GM12878 (cell line): ENCODE measurements at regions not wholly inside any gene's neighbourhood (a gene's known extent, or its start where the extent isn't known, plus 50 kb on each side); places are given as distances from the start of the nearest gene placed in this dataset.

Experiments used
- ATAC-seq: fragments of 200-7000 bp; cut with Tn5 transposase; 3 replicates; pipeline ENCODE4 v1.9.1; 2020; ENCODE audit warnings: mild to moderate bottlenecking, moderate library complexity
- BruUV-seq: library from RNA; stranded (reverse); fragments of 400-500 nt; replicated peaks from 2 replicates; lab custom pipeline; 2021; lab: Mats Ljungman, UMichigan
- CTCF ChIA-PET: fragments of 300-600 bp; sonication (Branson Sonifier 250); formaldehyde crosslinking; extraction: SDS; loops from one replicate; lab custom pipeline; 2021; ENCODE audit warnings: inconsistent platforms; lab: Yijun Ruan, JAX
- POLR2A ChIA-PET: fragments of 350-600 bp; formaldehyde crosslinking; extraction: SDS; loops from one replicate; lab custom pipeline; 2021; ENCODE audit warnings: inconsistent platforms; lab: Charles Lee
- RAD21 ChIA-PET: fragments of 300-600 bp; sonication (Branson Sonifier 250); formaldehyde crosslinking; loops from one replicate; lab custom pipeline; 2023; ENCODE audit warnings: antibody characterized with exemption; ENCODE audit not compliant: unreplicated experiment; lab: Charles Lee
- SMC1A ChIA-PET: fragments of 300-600 bp; sonication (Branson Sonifier 250); formaldehyde crosslinking; loops from one replicate; lab custom pipeline; 2023; ENCODE audit not compliant: unreplicated experiment, uncharacterized antibody; lab: Charles Lee
- DNase-seq: peaks from one replicate; pipeline ENCODE4 v3.0.0-alpha.2; 2011; ENCODE audit warnings: low read depth, low spot score
- FAIRE-seq: peaks from 3 replicates; lab custom pipeline; 2011; peaks lifted over from hg19 to GRCh38; lab: Jason Lieb, UNC
- H2AFZ ChIP-seq: 2 replicates; pipeline ENCODE4 v1.6.0; 2011; ENCODE audit warnings: low read depth, low read length, control low read depth; ENCODE audit not compliant: control insufficient read depth
- H3K27ac ChIP-seq: 2 replicates; pipeline ENCODE4 v1.5.1; 2011; ENCODE audit warnings: control low read depth; ENCODE audit not compliant: control insufficient read depth, insufficient read depth
- H3K27me3 ChIP-seq, 2 experiments: replicated peaks in 1 of 2; 2 replicates each; pipeline versions ENCODE4 v1.6.0 to v1.6.1; 2011; ENCODE audit warnings: low read length in 1 of 2; ENCODE audit not compliant: control insufficient read depth in 2 of 2, insufficient read depth in 2 of 2
- H3K36me3 ChIP-seq, 2 experiments: 2 replicates each; pipeline ENCODE4 v1.5.1; 2011; ENCODE audit warnings: low read length in 1 of 2; ENCODE audit not compliant: control insufficient read depth in 2 of 2, insufficient read depth in 2 of 2
- H3K4me1 ChIP-seq: 2 replicates; pipeline ENCODE4 v1.6.1; 2011; ENCODE audit warnings: mild to moderate bottlenecking, low read length, moderate library complexity, mixed read lengths; ENCODE audit not compliant: control insufficient read depth, insufficient read depth
- H3K4me2 ChIP-seq: 2 replicates; pipeline ENCODE4 v1.6.0; 2011; ENCODE audit warnings: control low read depth; ENCODE audit not compliant: control insufficient read depth, insufficient read depth
- H3K4me3 ChIP-seq: fragments of 200-600 bp; sonication (generic); 2 replicates; pipeline ENCODE4 v1.5.1; 2016
- H3K79me2 ChIP-seq: 2 replicates; pipeline ENCODE4 v1.6.0; 2011; ENCODE audit warnings: low read length; ENCODE audit not compliant: control insufficient read depth, insufficient read depth
- H3K9ac ChIP-seq: 2 replicates; pipeline ENCODE4 v1.8.0; 2011; ENCODE audit warnings: low read length, control low read depth, mixed read lengths; ENCODE audit not compliant: control insufficient read depth, insufficient read depth
- H3K9me3 ChIP-seq: replicated peaks from 3 replicates; pipeline ENCODE4 v1.5.1; 2011; ENCODE audit warnings: mild to moderate bottlenecking, low read length; ENCODE audit not compliant: control insufficient read depth, insufficient read depth
- H4K20me1 ChIP-seq: 2 replicates; pipeline ENCODE4 v1.6.0; 2011; ENCODE audit not compliant: control insufficient read depth, insufficient read depth
- BCL11A ChIP-seq: IDR thresholded peaks from 2 replicates; pipeline ENCODE4 v1.6.1; 2011; ENCODE audit warnings: low read depth, low read length
- CREM ChIP-seq: IDR thresholded peaks from 2 replicates; pipeline ENCODE4 v1.6.1; 2014; ENCODE audit warnings: antibody characterized with exemption, low read depth
- EGR1 ChIP-seq, 2 experiments: IDR thresholded peaks; 1 replicate in 1 of 2; 2 replicates in 1 of 2; pipeline ENCODE4 v1.6.1; 2011 to 2012; ENCODE audit warnings: low read depth in 2 of 2, low read length in 2 of 2, borderline replicate concordance in 1 of 2, mild to moderate bottlenecking in 1 of 2, moderate library complexity in 1 of 2
- GATAD2B ChIP-seq: fragments of 450-650 bp; conservative IDR thresholded peaks from 2 replicates; pipeline ENCODE4 v1.6.1; 2017; ENCODE audit warnings: low read depth, mild to moderate bottlenecking, moderate library complexity
- IRF4 ChIP-seq: IDR thresholded peaks from 2 replicates; pipeline ENCODE4 v1.6.1; 2011; ENCODE audit warnings: low read depth, low read length
- JUNB ChIP-seq: IDR thresholded peaks from 2 replicates; pipeline ENCODE4 v1.6.1; 2016; ENCODE audit warnings: antibody characterized with exemption, mild to moderate bottlenecking
- MEF2A ChIP-seq: IDR thresholded peaks from 2 replicates; pipeline ENCODE4 v1.6.1; 2011; ENCODE audit warnings: low read depth, mild to moderate bottlenecking, low read length, moderate library complexity; ENCODE audit not compliant: insufficient read depth
- NBN ChIP-seq: fragments of 450-650 bp; IDR thresholded peaks from 2 replicates; pipeline ENCODE4 v1.6.1; 2016
- NFIC ChIP-seq: IDR thresholded peaks from 2 replicates; pipeline ENCODE4 v1.6.1; 2012; ENCODE audit warnings: low read depth, mild to moderate bottlenecking, inconsistent platforms, low read length, moderate library complexity
- NKRF ChIP-seq: fragments of 450-650 bp; conservative IDR thresholded peaks from 2 replicates; pipeline ENCODE4 v1.6.1; 2017; ENCODE audit warnings: mild to moderate bottlenecking, moderate library complexity
- RUNX3 ChIP-seq: IDR thresholded peaks from 2 replicates; pipeline ENCODE4 v1.6.1; 2012; ENCODE audit warnings: low read length, inconsistent platforms
- SKIL ChIP-seq: fragments of 450-650 bp; IDR thresholded peaks from 2 replicates; pipeline ENCODE4 v1.6.1; 2017; ENCODE audit warnings: mild to moderate bottlenecking, low read depth, inconsistent platforms; ENCODE audit not compliant: poor library complexity, severe bottlenecking
- SP1 ChIP-seq: IDR thresholded peaks from one replicate; pipeline ENCODE4 v1.6.1; 2011; ENCODE audit warnings: low read depth, low read length
- SREBF2 ChIP-seq: IDR thresholded peaks from 2 replicates; pipeline ENCODE4 v1.6.1; 2012; ENCODE audit warnings: mild to moderate bottlenecking, low read length
- ZBTB40 ChIP-seq: fragments of 450-650 bp; IDR thresholded peaks from 2 replicates; pipeline ENCODE4 v1.6.1; 2016; ENCODE audit warnings: mild to moderate bottlenecking, moderate library complexity, borderline replicate concordance
- ZNF24 ChIP-seq: fragments of 450-650 bp; IDR thresholded peaks from 2 replicates; pipeline ENCODE4 v1.6.1; 2017; ENCODE audit warnings: antibody characterized with exemption, mild to moderate bottlenecking
- ZSCAN29 ChIP-seq: fragments of 450-650 bp; IDR thresholded peaks from 2 replicates; pipeline ENCODE4 v1.6.1; 2017; ENCODE audit warnings: mild to moderate bottlenecking, moderate library complexity
- WGBS: methylation state at CpG from one replicate; pipeline ENCODE4 v1.1.6; 2016; ENCODE audit warnings: low lambda C conversion rate; ENCODE audit not compliant: insufficient replicate concordance, insufficient coverage; ENCODE audit errors: missing lambda C conversion rate; 5-methylcytosine and 5-hydroxymethylcytosine counted together
- in situ Hi-C: fragments of 300-500 bp; cut with MboI; formaldehyde crosslinking; loops from 9 replicates; pipeline ENCODE4 v1.14.3; 2018; ENCODE audit warnings: mixed read lengths
- intact Hi-C: fragments of 100-400 bp; cut with micrococcal nuclease; formaldehyde crosslinking; loops from one replicate; pipeline ENCODE4 v1.14.2; 2022; ENCODE audit not compliant: unreplicated experiment

- CTCF ChIA-PET: no interaction called here
- no peaks in the 10 kb centered on the region for H3K79me2 ChIP-seq
- RAD21 ChIA-PET: no interaction called here
- FAIRE-seq (no peak), DNase-seq (no peak), ATAC-seq (peak; percentile 42)
- H3K4me3 ChIP-seq: no peak overlapping the region
- in situ Hi-C loops: no loop called here
- no peak overlapping the region for H3K4me2 ChIP-seq
- POLR2A ChIA-PET: no interaction called here
- H3K4me1 ChIP-seq: peaks cover 22% of the 10 kb centered on the region
- no TSS peak for BruUV-seq
- 2% methylated on average over 2 of the region's 2 CpGs for WGBS
- H3K27me3 ChIP-seq: no peaks in the 10 kb centered on the region
- SMC1A ChIA-PET: interaction anchor here (1.2 to 1.7 kb wide), 4 partner anchors 14 to 360 kb away, joined by 3 to 5 read pairs (median 3); no protein-coding TSS in a partner anchor
- no peaks in the 10 kb centered on the region; the same call in 1 of the 3 replicates for H3K9me3 ChIP-seq
- intact Hi-C loops: no loop called here
- H2AFZ ChIP-seq: no peak overlapping the region
- H3K9ac ChIP-seq: no peak overlapping the region
- no peak overlapping the region for H3K27ac ChIP-seq
- no peaks in the 10 kb centered on the region for H4K20me1 ChIP-seq
- H3K36me3 ChIP-seq: no peaks in the 10 kb centered on the region
- peak; percentile 7; the same call in 1 of the 2 replicates for TF ChIP-seq BCL11A
- no peak for TF ChIP-seq ZSCAN29
- TF ChIP-seq JUNB: peak; percentile 80
- TF ChIP-seq EGR1 (IDR thresholded peaks at IDR 0.05; ENCODE audit: borderline replicate concordance in 1 of 2, low read depth in 2 of 2, low read length in 2 of 2): no peak
- no peak for TF ChIP-seq SREBF2
- no peak for TF ChIP-seq SKIL
- TF ChIP-seq NKRF: no peak
- TF ChIP-seq SP1: no peak
- no peak for TF ChIP-seq MEF2A
- no peak for TF ChIP-seq GATAD2B
- TF ChIP-seq NBN: no peak
- 0 out of 2 replicates have a peak, but pooled peaks have one; percentile 12 for TF ChIP-seq IRF4
- no peak for TF ChIP-seq CREM
- TF ChIP-seq NFIC: peak; percentile 45; the same call in 1 of the 2 replicates
- TF ChIP-seq ZBTB40: no peak
- TF ChIP-seq RUNX3: peak; percentile 23; the same call in 1 of the 2 replicates
- 0 out of 2 replicates have a peak, but pooled peaks have one; percentile 45 for TF ChIP-seq ZNF24
Observed at GRCh38 chr13:103272770-103273169, 206.6 kb upstream of the SLC10A2 start.
